SK-N-MC (cell line): ENCODE measurements at regions not wholly inside any gene's neighbourhood (a gene's known extent, or its start where the extent isn't known, plus 50 kb on each side); places are given as distances from the start of the nearest gene placed in this dataset.

Experiments used
- EZH2 ChIP-seq: fragments of 200-600 bp; sonication (generic); IDR thresholded peaks from one replicate; pipeline ENCODE4 v1.6.1; 2017; ENCODE audit warnings: antibody characterized with exemption
- POLR2AphosphoS5 ChIP-seq: IDR thresholded peaks from 2 replicates; pipeline ENCODE4 v1.6.1; 2012; ENCODE audit warnings: mild to moderate bottlenecking, low read depth, low read length, borderline replicate concordance

- TF ChIP-seq POLR2AphosphoS5 (no peak), EZH2 (no peak)
These were observed 162.7 kb downstream of the BMP4 start for GRCh38 chr14:53793790-53794505.
